ENCODE measurements at regions not wholly inside any gene's neighbourhood (a gene's known extent, or its start where the extent isn't known, plus 50 kb on each side); places are given as distances from the start of the nearest gene placed in this dataset.

DNA sequence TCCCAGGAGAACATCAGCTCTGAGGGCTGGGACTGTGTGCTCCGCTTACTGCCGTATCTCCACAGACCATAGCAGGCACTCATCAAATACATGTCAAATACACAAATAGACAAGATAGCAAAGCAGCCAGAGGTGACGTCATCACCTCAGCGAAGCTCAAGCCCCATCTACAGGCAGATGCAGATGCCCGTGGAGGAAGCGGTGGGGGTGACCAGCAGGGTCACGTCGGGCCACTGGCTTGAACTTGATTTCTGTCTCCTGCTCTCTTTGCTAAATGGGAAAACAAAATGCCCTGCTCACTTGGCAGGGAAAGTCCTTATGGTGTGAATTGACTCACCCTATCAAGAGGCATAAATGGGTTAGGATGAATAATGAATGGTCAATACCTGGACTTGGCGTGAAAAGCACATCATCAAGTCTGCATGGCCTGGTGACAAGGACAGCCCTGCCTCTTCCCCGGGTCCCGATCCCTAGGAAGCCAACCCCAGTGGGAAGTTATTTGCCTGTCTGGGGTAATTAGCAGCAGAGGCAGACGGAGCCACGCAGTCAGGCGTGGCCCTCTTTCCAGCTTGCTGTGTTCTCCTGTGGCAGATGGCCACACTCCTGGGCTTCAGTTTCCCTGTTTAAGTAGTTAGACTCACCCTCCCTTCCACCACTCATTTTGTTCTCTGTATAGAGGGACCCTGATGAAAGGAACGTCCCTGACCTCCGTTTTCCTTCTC, 536.0 kb downstream of the NPHP4 start:
- H3K9me3 ChIP-seq (replicated peaks in 1 of 2; ENCODE audit: control insufficient read depth in 2 of 2, insufficient read depth in 1 of 2, low read depth in 1 of 2, low read length in 2 of 2) = peaks cover 0 to 4% of the 10 kb centered on the region in 2 donors
- H2BK15ac ChIP-seq (ENCODE audit: low read length) = no peak overlapping the region
- H3K27ac ChIP-seq (replicated peaks; ENCODE audit: low read length) = no peak overlapping the region
- no peak overlapping the region for H4K8ac ChIP-seq (ENCODE audit: low read depth, low read length)
- no peaks in the 10 kb centered on the region for H3K79me1 ChIP-seq (ENCODE audit: low read depth, low read length)
- peak overlapping the region in 1 of 2 donors; percentile 3 for H3K4me3 ChIP-seq (ENCODE audit: low read length in 2 of 2)
- no peak overlapping the region for H2AK5ac ChIP-seq (ENCODE audit: low read depth, low read length)
- no peak overlapping the region for H3K18ac ChIP-seq (ENCODE audit: low read length)
- H3K4me1 ChIP-seq (ENCODE audit: control insufficient read depth in 2 of 2, insufficient read depth in 1 of 2, low read depth in 1 of 2, low read length in 2 of 2) = peaks cover 0 to 8% of the 10 kb centered on the region in 2 donors
- no peak overlapping the region for H2BK120ac ChIP-seq (ENCODE audit: low read depth, low read length)
- H2BK12ac ChIP-seq (ENCODE audit: low read length) = no peak overlapping the region
- DNase-seq (ENCODE audit: low spot score) = no peak
- no peak overlapping the region for H2AFZ ChIP-seq (ENCODE audit: low read length)
- no peak overlapping the region for H3K14ac ChIP-seq (ENCODE audit: low read length)
- no peak overlapping the region for H4K91ac ChIP-seq (ENCODE audit: low read depth, low read length, poor library complexity)
- WGBS, 2 donors (ENCODE audit: extremely low coverage in 2 of 2, insufficient read length in 2 of 2, insufficient replicate concordance in 1 of 2) = no CpG with 5 or more reads among the region's 16 CpGs
- no peak overlapping the region for H3K4me2 ChIP-seq (ENCODE audit: insufficient read depth, low read length, poor library complexity, severe bottlenecking)
- H3K4ac ChIP-seq (ENCODE audit: low read length) = no peak overlapping the region
- H3K9ac ChIP-seq (ENCODE audit: low read depth, low read length, poor library complexity) = no peak overlapping the region
- H3K36me3 ChIP-seq (replicated peaks in 1 of 2; ENCODE audit: control insufficient read depth in 2 of 2, insufficient read depth in 2 of 2, low read length in 2 of 2) = no peaks in the 10 kb centered on the region
- H3K27me3 ChIP-seq (ENCODE audit: control insufficient read depth in 3 of 3, insufficient read depth in 3 of 3, low read depth in 1 of 3, low read length in 3 of 3) = peaks cover 0 to 2% (median 0%) of the 10 kb centered on the region in 3 experiments
- H3K23ac ChIP-seq (ENCODE audit: low read depth, low read length, poor library complexity) = no peak overlapping the region
- H2BK5ac ChIP-seq (ENCODE audit: low read length) = no peak overlapping the region

GRCh38 chr1:5455651-5456050, 536.6 kb downstream of the NPHP4 start:
- no peak for DNase-seq (ENCODE audit: low spot score)
- H4K91ac ChIP-seq (ENCODE audit: low read depth, low read length, poor library complexity) = no peak overlapping the region
- no peaks in the 10 kb centered on the region for H3K36me3 ChIP-seq (replicated peaks in 1 of 2; ENCODE audit: control insufficient read depth in 2 of 2, insufficient read depth in 2 of 2, low read length in 2 of 2)
- H3K4ac ChIP-seq (ENCODE audit: low read length) = no peak overlapping the region
- H3K14ac ChIP-seq (ENCODE audit: low read length) = no peak overlapping the region
- no peaks in the 10 kb centered on the region for H3K9me3 ChIP-seq (replicated peaks in 1 of 2; ENCODE audit: control insufficient read depth in 2 of 2, insufficient read depth in 1 of 2, low read depth in 1 of 2, low read length in 2 of 2)
- no peak overlapping the region for H3K9ac ChIP-seq (ENCODE audit: low read depth, low read length, poor library complexity)
- no peak overlapping the region for H2BK15ac ChIP-seq (ENCODE audit: low read length)
- H2BK12ac ChIP-seq (ENCODE audit: low read length) = no peak overlapping the region
- WGBS, 2 donors (ENCODE audit: extremely low coverage in 2 of 2, insufficient read length in 2 of 2, insufficient replicate concordance in 1 of 2) = no CpG with 5 or more reads among the region's 8 CpGs
- no peak overlapping the region for H3K27ac ChIP-seq (replicated peaks; ENCODE audit: low read length)
- peak overlapping the region in 1 of 2 donors; percentile 3 for H3K4me3 ChIP-seq (ENCODE audit: low read length in 2 of 2)
- H3K23ac ChIP-seq (ENCODE audit: low read depth, low read length, poor library complexity) = no peak overlapping the region
- no peak overlapping the region for H4K8ac ChIP-seq (ENCODE audit: low read depth, low read length)
- H3K4me2 ChIP-seq (ENCODE audit: insufficient read depth, low read length, poor library complexity, severe bottlenecking) = no peak overlapping the region
- no peak overlapping the region for H3K18ac ChIP-seq (ENCODE audit: low read length)
- H3K79me1 ChIP-seq (ENCODE audit: low read depth, low read length) = no peaks in the 10 kb centered on the region
- no peak overlapping the region for H2AK5ac ChIP-seq (ENCODE audit: low read depth, low read length)
- H2BK5ac ChIP-seq (ENCODE audit: low read length) = no peak overlapping the region
- peaks cover 0 to 9% of the 10 kb centered on the region in 2 donors for H3K4me1 ChIP-seq (ENCODE audit: control insufficient read depth in 2 of 2, insufficient read depth in 1 of 2, low read depth in 1 of 2, low read length in 2 of 2)
- H2BK120ac ChIP-seq (ENCODE audit: low read depth, low read length) = no peak overlapping the region
- H3K27me3 ChIP-seq (ENCODE audit: control insufficient read depth in 3 of 3, insufficient read depth in 3 of 3, low read depth in 1 of 3, low read length in 3 of 3) = peaks cover 0 to 7% (median 0%) of the 10 kb centered on the region in 3 experiments
- H2AFZ ChIP-seq (ENCODE audit: low read length) = no peak overlapping the region

DNA sequence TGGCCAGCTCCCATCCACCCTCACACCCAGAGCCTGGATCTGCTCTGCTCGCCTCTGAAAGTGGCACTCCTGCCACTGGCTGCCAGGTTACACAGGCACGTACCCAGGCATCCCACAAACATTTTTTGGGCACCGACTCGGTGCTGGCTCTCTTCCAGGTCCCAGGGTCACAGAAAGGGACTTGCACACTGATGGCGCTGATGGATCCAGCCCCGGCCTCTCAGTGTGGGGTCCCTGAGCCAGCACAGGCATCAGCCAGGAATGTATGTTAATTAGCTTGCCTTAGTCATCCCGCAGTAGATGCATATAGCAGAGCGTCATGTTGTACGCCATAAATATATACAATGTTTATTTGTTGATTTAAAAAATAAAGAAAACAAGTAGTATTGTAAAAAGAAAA, 537.2 kb downstream of the NPHP4 start:
- peak; percentile 8 for DNase-seq (ENCODE audit: low spot score)
- H3K14ac ChIP-seq (ENCODE audit: low read length) = no peak overlapping the region
- H3K79me1 ChIP-seq (ENCODE audit: low read depth, low read length) = no peaks in the 10 kb centered on the region
- H3K27me3 ChIP-seq (ENCODE audit: control insufficient read depth in 3 of 3, insufficient read depth in 3 of 3, low read depth in 1 of 3, low read length in 3 of 3) = peaks cover 0 to 13% (median 0%) of the 10 kb centered on the region in 3 experiments
- H3K4ac ChIP-seq (ENCODE audit: low read length) = no peak overlapping the region
- H3K4me2 ChIP-seq (ENCODE audit: insufficient read depth, low read length, poor library complexity, severe bottlenecking) = no peak overlapping the region
- peak overlapping the region; percentile 5 for H3K23ac ChIP-seq (ENCODE audit: low read depth, low read length, poor library complexity)
- no peak overlapping the region for H2BK120ac ChIP-seq (ENCODE audit: low read depth, low read length)
- H4K91ac ChIP-seq (ENCODE audit: low read depth, low read length, poor library complexity) = no peak overlapping the region
- H3K36me3 ChIP-seq (replicated peaks in 1 of 2; ENCODE audit: control insufficient read depth in 2 of 2, insufficient read depth in 2 of 2, low read length in 2 of 2) = no peaks in the 10 kb centered on the region
- H2BK15ac ChIP-seq (ENCODE audit: low read length) = no peak overlapping the region
- H3K4me3 ChIP-seq (ENCODE audit: low read length in 2 of 2) = no peak overlapping the region
- peaks cover 0 to 7% of the 10 kb centered on the region in 2 donors for H3K4me1 ChIP-seq (ENCODE audit: control insufficient read depth in 2 of 2, insufficient read depth in 1 of 2, low read depth in 1 of 2, low read length in 2 of 2)
- H3K18ac ChIP-seq (ENCODE audit: low read length) = peak overlapping the region; percentile 82
- no CpG with 5 or more reads among the region's 9 CpGs for WGBS, 2 donors (ENCODE audit: extremely low coverage in 2 of 2, insufficient read length in 2 of 2, insufficient replicate concordance in 1 of 2)
- no peak overlapping the region for H2BK12ac ChIP-seq (ENCODE audit: low read length)
- no peak overlapping the region for H3K9ac ChIP-seq (ENCODE audit: low read depth, low read length, poor library complexity)
- no peak overlapping the region for H2AK5ac ChIP-seq (ENCODE audit: low read depth, low read length)
- H3K9me3 ChIP-seq (replicated peaks in 1 of 2; ENCODE audit: control insufficient read depth in 2 of 2, insufficient read depth in 1 of 2, low read depth in 1 of 2, low read length in 2 of 2) = no peaks in the 10 kb centered on the region
- no peak overlapping the region for H4K8ac ChIP-seq (ENCODE audit: low read depth, low read length)
- H3K27ac ChIP-seq (replicated peaks; ENCODE audit: low read length) = no peak overlapping the region
- no peak overlapping the region for H2BK5ac ChIP-seq (ENCODE audit: low read length)
- H2AFZ ChIP-seq (ENCODE audit: low read length) = no peak overlapping the region

- Histone ChIP-seq H3K79me1 (ENCODE audit: low read depth, low read length) (no peaks in the 10 kb centered on the region), H4K8ac (ENCODE audit: low read depth, low read length) (no peak overlapping the region), H2BK120ac (ENCODE audit: low read depth, low read length) (no peak overlapping the region), H2BK5ac (ENCODE audit: low read length) (no peak overlapping the region), H3K14ac (ENCODE audit: low read length) (no peak overlapping the region), H3K23ac (ENCODE audit: low read depth, low read length, poor library complexity) (no peak overlapping the region), H3K4me1 (ENCODE audit: control insufficient read depth in 2 of 2, insufficient read depth in 1 of 2, low read depth in 1 of 2, low read length in 2 of 2) (peaks cover 0 to 7% of the 10 kb centered on the region in 2 donors), H3K9me3 (replicated peaks in 1 of 2; ENCODE audit: control insufficient read depth in 2 of 2, insufficient read depth in 1 of 2, low read depth in 1 of 2, low read length in 2 of 2) (no peaks in the 10 kb centered on the region), H3K36me3 (replicated peaks in 1 of 2; ENCODE audit: control insufficient read depth in 2 of 2, insufficient read depth in 2 of 2, low read length in 2 of 2) (no peaks in the 10 kb centered on the region), H3K18ac (ENCODE audit: low read length) (no peak overlapping the region), H4K91ac (ENCODE audit: low read depth, low read length, poor library complexity) (no peak overlapping the region), H2AK5ac (ENCODE audit: low read depth, low read length) (no peak overlapping the region), H3K4me2 (ENCODE audit: insufficient read depth, low read length, poor library complexity, severe bottlenecking) (no peak overlapping the region), H2AFZ (ENCODE audit: low read length) (no peak overlapping the region), H2BK15ac (ENCODE audit: low read length) (no peak overlapping the region), H3K4me3 (ENCODE audit: low read length in 2 of 2) (no peak overlapping the region), H3K27me3 (ENCODE audit: control insufficient read depth in 3 of 3, insufficient read depth in 3 of 3, low read depth in 1 of 3, low read length in 3 of 3) (peaks cover 0 to 15% (median 0%) of the 10 kb centered on the region in 3 experiments), H3K4ac (ENCODE audit: low read length) (no peak overlapping the region), H3K27ac (replicated peaks; ENCODE audit: low read length) (no peak overlapping the region), H2BK12ac (ENCODE audit: low read length) (no peak overlapping the region), H3K9ac (ENCODE audit: low read depth, low read length, poor library complexity) (no peak overlapping the region)
- WGBS, 2 donors (ENCODE audit: extremely low coverage in 2 of 2, insufficient read length in 2 of 2, insufficient replicate concordance in 1 of 2) = no CpG with 5 or more reads among the region's 8 CpGs
- no peak for DNase-seq (ENCODE audit: low spot score)
Measured at GRCh38 chr1:5453347-5453746, 538.9 kb downstream of the NPHP4 start.
